Activated CD4-positive, alpha-beta T cell treated with anti-CD3 and anti-CD28 coated beads for 48 hours (primary cell): ENCODE measurements at regions not wholly inside any gene's neighbourhood (a gene's known extent, or its start where the extent isn't known, plus 50 kb on each side); places are given as distances from the start of the nearest gene placed in this dataset.
A peak's percentile ranks its signal among the peaks of the same experiment; 100 is the strongest.

Source experiments
- DNase-seq: peaks from one replicate; pipeline ENCODE4 v3.0.0-alpha.2; 2020

DNA sequence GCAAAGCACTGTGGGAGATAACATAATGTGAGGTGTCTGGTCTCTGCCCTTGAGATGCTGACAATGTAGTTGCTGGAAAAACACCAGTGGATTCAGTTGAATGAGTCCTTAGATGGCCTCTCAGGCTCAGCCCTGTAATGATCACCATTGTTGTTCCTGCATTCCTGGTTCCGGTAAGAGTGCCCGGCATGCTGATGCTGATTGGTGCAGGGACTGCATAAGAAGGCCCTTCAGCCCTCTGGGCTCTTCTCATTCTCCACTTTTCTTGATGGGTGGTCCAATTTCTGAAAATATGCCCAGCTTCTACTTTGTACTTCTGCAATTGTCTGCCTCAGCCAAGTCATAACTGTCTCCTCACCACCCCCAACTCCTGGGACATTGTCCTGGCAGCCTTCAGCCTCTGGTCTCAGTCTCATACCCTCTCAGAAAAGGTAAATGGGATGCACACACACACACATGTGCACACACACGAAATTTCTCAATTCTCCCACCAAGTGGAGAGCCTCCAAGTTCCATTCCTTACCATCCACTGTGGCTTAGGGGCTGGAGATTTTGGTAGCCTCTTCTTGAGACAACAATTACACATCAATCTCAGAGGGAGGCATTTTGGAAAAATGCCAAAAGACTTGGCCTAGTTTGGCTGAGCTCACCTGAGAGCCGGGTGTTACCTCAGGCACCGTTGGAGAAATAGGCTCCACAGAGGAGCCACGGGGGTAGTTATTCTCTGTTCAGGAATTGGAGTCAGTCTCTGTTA lies 314.9 kb downstream of the RPS24 start:
- no peak for DNase-seq

DNA sequence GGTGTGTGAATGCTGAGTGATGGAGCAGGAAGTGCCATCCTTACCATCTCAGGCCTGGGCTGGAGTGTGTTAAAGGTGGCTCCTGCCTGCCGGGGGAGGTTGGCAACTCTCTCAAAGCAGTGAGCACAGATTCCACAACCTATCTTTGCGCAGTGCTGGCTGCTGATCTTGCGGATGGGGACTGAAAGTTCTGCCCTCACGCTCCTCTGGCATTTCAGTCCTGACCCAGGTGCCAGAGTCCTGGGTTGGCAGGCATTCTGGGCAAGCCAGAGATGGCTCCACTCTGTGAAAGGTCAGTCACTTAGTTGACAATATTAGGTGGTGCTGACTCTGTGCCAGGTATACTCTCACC lies 315.5 kb downstream of the RPS24 start:
- DNase-seq, result no peak

DNA sequence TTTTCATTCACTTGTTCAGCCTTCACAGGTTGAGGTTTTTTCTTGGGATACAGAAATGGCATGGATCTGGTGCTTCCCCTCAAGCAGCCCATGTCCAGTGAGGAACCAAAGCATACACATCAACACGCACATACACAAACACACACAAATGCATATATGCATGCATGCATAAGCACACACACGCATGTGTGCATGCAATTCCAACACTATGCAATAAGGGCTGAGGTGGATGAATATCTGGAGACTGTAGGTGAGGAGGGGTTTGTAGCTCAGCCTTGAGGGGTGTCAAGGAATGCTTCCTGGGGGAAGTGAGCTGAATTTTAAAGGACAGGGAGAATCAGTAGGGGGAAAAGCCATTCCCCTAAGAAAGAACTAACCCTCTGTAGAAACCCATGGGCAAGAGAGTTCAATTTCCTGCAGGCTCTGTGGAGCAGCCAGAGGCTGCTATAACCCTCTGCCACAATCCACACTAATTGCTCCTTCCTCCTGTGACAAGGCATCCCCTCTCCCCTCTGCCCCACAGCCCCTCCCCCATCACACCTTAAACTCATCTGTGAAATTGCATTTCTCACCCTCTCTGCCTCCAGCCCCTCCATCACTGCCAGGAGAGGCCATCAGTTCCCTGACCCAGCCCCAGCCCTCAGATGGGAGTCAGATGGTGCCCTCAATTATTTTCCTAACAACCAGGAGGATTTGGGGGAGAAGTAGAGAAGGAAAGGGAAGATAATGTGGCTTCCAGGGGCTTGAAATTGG lies 316.4 kb downstream of the RPS24 start:
- no peak for DNase-seq

DNA sequence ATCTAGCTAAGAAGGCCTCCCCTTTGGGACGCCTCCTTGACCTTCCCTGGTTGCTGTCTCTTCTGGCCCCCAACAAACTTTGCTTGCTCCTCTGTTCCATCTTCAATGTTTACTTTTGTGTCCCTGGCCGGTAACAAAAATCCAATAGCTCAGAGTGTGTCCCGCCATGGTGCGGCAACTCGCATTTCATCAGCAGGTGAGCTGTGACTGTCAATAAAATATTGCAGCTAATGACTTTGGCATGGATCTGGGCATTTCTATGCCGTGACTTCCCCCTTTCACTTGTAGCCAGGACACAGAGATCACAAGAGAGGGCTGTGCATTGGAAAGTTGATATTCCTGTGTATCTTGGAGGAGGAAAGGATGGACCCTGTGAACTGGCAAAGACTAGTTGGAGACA lies 317.6 kb downstream of the RPS24 start:
- no peak for DNase-seq

DNA sequence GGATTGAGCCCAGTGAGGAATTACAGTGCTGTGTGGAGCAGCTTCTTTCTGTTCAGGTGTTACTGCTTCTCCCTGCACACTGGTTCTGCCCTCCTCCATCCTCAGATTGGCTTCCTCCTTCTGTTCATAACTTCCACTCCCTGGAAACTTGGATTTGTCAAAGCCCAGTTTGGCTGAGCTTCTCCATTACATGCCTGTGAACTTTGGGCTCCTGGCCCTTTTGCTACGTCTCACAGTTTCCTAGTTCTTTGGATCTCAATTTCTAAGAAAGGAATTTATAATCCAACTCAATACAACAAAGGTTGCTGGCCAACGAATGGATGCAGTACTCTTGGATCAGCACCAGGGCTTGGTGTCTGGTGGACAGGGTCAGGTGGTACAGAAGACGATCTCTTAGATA lies 318.1 kb downstream of the RPS24 start:
- DNase-seq, result no peak

DNA sequence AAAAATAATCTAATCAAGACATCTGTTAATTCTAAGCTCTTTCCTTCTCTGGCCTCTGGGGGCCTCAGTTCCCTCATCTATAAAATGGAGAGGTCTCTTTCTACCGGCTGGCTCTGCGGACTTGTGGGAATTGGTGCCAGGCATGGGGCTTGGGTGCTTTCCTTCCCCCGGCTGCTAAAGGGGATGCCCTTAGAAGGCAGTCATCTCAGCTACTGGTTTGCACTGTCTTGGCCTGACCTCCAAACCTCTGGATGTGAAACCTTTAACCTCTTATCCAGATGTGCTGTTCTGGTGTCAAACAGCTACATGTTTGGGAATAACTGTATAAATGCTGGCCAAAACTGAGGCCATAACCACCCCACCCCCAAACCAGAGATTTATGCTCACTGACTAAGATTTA lies 320.0 kb downstream of the RPS24 start:
- no peak for DNase-seq

DNA sequence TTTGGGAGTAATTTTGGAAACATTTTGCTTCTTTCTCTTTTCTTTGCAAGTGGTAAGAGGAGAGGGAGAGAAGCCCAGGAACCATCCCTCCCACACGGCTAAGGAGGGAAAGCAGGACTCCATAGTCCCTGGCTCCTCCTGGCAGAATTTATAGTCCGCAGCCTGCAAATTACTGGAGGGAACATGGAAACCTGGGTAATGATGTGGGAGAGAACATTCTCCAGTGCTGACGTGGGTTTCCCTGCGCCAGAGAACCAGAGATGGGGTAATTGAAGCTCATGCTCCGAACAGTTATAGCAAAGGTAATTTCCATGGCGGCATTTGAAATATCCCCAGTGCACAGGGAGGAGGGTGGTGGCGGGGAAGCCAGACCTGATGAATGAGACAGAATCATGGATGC lies 320.4 kb downstream of the RPS24 start:
- no peak for DNase-seq

DNA sequence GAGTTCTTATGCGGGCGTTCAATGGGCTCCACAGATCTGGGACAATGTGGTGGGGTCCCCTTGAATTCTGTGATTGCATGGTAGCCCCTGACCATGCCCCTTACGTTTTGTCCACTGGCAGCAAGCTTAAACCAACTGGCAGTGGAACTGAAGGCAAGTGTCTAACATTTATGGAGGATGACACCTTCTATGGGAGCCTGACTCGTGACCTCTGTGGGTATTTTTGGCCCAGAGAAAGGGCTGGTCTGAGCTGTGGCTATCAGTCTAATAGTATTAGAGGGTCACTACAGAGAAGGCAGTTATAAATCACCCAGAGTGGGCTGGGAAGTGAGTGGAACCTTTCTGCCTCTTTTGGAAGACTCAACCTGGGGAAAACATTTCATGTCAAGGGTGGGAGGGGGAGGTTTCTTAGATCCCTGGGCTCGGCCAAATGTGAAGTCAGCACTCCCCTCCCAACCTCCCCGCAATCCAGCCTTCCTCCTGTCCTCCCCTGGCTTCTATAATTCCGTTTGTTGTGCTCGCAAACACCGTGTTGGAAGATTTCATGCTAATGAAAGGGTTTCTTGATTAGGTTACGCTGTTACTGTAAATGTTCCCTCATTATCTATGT lies 322.7 kb downstream of the RPS24 start:
- DNase-seq, result no peak

DNA sequence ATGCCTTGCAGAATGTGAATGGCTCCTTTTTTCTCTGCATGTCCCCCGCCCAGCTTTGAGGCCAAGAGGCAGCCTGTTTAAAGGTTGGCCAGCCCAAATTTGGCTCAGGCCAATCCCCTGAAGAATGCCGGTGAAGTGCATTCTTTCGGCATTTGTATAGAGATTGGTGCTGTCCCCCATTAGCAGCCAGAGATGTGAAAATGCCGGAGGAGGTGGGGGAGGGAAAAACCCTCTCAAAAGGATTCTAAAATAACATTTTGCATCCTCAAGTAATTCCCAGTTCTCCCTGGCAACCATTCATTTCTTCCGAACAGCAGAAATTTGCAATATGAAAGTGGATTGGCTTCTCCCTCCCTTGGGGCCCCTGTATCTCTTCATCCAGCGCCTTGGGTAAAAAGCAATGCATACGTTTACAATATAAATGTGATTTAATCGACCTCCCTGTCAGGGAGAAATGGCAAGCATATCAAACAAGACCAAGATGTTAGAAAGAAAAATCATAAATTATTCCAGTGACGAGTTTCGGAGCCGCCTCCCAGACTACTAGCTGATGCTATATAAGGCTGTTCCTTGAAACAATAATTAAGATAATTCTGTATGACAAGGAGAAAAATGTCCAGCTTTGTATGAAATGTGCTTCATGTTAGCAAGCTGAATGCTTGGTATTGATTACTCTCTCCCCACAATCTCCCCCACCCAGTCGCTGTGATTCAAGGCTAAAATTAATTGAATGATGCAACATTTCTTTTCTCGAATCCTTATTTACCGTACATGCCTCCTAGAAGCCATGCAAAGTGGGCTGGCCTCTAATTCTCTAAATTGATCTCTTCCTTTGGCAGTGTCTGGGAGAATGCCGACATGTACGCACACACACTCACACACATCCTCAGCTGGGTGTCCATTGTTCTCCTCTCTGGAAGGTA lies 323.7 kb downstream of the RPS24 start:
- no peak for DNase-seq

DNA sequence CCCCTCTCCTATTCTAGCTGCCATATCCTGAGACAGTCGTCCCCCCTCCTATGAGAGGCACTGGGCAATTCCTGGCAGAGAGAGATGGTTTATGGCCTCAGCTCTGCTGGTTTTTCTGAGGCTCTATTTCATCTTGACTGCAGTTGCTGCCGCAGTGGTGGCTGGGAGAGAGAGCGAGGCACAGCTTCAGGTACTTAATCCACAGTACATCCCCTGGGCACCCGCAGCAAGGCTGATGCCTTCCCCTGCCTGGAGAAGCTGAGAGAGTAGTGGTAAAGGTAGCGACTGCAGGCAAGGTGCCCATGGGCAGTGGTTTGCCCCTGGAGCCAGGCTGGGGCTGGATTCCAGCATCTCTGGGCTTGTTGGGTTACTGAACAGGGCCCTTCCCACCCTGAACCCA lies 324.7 kb downstream of the RPS24 start:
- DNase-seq, result no peak

DNA sequence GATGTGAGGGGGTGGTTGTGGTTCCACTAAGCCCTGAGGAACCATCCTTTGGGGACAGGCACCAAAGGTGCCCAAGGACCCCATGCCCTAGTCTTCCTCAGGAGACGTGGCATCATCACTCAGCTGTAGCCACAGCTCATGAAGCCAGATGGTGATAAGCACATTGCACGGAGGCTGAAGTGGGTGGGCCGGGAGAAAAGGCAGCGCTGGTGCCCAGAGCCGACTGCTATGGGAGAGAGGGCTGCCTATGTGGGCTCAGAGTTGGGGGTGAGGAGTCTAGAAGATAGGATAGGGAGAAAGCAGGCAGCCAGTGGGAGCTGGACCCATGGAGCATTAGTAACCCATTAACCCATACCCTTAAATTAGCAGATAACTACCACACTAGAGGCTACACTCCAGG lies 325.3 kb downstream of the RPS24 start:
- DNase-seq, result no peak

DNA sequence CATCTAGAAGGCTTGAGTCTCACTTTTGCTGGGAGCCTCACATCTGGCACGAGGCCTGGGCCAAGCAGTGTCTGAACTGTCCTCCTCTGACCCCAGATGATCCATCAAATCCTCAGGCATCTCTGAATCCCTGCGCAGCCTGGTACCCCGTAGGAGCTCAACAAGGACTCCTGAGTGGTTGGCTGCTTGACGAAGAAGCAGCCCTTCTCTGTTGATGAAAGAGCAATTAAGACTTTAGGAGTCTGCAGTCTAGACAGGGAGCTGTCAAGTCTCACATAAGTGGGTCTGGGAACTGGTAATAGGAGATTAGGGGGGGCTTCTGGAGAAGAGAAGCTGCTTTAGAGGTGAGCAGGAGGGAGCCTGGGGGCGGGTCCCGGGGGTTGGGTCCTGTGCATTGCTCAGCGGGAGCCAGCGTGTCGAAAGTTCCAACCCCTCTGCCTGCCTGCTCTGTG lies 326.0 kb downstream of the RPS24 start:
- DNase-seq, result no peak

DNA sequence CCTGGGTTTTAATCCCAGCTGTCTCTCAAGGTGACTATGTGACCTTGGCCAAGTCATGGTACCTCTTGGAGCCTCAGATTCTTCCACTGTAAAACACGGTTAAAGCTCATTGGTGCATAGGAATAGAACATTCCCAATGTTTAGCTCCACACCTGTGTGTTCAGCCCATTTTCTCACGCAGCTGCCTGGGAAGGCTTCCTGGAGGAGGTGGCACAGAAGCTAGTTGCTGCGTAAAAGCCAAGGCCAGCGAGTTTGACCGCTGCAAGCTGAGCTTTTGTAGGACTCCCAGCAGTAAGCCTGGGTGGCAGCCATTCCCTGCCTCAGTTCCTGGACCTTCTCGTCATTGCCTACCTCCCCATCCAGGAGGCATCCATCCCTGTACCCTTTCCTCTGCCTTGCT lies 326.6 kb downstream of the RPS24 start:
- DNase-seq, result no peak

DNA sequence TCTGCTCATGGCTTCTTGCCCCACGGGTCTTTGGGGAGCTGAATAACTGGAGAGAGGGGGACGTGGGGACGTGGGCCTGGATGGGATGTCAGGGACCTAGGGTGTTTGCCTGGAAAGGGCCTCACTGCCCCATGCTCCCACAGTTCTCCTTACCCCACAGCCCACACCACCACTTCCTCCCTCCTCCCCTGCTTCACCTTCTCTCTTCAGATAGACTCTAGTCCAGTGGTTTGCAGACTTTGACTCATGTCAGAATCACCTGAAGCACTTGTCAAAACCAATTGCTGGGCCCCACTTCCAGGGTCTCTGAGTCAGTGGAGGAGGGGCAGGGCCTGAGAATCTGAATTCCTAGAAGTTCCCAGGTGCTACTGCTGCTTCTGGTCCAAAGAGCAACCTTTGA lies 327.4 kb downstream of the RPS24 start:
- DNase-seq, result no peak

DNA sequence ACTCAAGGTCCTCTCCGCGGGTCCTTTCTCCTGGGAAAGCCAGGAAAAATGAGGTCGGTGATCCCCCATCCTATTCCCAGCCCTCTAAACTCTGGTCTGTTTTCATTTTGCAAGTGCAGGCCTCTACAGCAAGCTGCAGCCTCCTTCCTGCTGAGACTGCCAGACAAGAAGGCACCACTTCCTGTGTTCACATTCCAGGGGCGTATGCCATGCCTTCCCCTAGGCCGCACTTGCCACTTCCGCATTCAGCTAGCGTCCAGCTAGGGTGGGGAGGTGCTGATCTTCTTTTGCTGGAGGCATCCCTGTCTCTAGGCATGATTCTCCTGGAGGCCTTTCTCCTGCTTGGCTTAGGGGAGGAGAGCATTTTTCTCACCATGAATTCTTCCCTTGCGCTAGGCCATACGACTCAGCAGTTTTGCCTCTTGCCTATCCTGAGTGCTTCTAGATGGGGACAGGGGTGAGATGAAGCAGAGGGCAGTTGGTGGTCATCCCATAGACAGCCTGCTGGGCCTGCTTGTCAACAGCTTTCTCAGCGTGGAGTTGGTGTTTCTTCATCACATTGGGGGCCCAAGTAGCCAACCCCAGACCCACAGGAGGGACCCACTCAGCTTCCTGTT lies 328.9 kb downstream of the RPS24 start:
- peak; percentile 7 for DNase-seq

DNA sequence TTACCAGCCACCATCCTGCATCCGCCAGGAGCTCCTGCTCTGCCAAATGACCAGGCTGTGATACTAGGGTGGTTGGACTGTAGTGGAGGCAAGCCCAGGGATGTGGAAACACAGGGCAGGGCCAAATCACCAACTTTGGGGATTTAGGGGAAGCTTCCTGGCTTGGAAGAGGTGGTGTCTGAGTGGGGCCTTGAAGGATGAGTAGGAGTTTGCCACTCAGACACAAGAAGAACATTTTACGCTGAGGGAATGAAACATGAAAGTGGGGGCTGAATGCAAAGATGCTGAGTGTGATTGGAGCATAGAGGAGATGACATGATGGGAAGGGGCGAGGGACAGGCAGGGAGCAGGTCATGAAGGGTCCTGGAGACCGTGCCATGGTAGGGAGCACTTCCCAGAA lies 329.5 kb downstream of the RPS24 start:
- DNase-seq, result no peak

DNA sequence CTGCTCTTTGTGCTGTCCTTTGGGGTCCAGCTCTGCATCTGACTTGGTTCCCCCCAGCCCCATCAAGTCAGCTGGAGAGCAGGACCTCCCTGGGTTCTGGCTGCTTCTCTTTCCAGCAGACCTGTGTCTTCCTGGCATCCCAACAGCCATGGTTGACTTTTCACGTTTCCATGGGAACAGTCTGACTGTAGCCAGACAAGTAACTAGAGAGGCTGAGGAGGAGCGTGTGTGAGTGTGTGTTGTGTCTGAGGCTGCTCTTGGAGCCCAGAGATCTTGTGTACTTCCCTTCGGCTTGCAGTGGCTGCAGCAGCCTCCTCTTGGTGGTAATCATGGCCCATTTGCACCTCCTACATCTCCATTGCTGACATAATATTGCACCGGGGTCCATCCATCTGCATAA lies 332.0 kb downstream of the RPS24 start:
- no peak for DNase-seq

DNA sequence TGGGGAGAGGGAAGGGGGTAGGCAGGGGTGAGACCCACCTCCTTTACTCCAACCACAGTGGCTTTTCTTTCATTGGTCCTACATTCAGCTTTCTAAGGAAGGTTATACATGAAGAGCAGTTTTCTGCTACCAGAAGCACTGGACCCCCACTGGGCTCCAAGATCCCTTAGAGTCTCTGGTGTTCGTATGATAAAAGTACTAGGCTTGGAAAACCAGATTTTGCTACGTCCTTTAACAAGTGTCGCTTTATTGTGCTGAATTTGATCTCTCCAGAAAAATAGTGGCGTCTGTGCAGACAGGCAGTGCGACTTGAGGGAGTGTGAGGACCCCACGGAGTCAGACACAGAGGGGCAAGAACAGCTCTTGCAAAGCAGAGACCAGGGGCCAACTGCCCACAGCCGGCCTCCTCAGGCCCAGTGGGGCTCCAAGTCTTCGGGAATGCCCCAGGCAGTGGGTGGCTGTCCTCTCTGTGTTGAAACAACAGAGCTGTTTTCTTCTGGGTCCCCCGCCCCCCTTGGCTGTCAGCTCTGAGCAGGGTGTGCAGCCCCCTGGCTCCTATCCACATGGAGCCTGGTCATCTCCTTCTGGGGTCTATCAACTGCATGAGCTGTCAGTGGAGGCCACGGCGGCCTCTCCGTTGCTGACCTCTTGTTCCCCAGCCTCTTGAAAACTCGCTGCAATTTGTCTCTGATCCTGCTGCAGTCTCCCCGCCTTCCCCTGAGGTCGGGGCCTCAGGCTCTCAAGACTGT lies 333.2 kb downstream of the RPS24 start:
- no peak for DNase-seq

DNA sequence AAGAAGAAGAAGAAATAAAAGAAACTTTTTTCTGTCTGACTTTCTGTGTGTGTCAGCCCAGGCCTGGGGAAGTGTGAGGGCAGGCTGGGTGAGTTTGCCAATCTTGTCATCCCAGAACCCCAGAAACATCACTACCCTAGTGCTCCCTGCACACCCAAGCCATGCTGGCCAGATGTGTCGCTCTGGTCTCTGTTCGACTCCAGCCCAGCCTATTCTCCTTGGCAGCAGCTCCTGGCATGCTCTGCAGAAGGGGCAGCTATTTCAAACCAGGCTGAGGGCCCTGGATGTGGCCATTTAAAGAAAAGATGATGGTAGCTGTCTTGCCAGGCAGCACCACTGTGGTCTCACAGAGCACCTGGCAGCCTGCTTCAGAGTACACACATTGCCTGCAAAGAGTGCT lies 334.1 kb downstream of the RPS24 start:
- DNase-seq, result no peak

DNA sequence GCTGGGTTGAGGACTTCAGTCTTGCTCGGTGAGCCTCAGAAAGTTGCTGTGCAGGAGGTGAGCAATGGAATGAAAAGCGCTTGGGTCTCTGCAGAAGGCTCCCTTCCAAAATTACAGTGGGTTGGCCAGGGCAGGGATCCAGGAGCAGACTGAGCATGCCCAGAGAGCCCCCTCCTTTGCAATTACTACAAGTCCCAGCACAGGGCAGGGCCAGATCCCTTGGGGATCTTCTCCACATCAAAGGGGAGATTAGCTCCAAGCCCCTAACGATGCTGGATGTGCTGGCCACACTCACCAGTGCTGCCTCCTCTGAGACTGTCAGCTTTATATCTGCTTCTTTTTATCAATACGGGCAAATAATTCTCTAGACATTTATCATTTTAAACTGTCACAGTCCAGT lies 337.5 kb downstream of the RPS24 start:
- DNase-seq, result no peak

DNA sequence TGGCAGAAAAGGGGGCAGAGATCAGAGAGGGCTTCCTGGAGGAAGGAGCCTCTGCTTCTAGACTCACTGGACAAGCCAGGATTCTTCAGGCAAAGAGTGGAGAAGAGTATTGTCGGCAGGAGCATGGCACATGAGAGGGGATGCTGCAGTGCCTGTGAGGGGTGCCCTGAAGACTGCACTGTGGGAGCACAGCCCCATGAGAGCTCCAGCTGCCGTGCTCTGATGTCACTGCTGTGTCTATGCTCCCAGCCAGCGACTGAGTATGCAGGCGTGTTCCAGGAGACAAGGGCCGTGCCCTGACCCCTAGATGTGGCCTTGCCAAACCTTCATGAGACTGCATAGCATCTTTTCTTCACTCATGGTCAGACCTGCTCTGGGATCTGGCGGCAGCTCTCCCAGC lies 339.1 kb downstream of the RPS24 start:
- DNase-seq, result no peak
